Esophagus squamous epithelium (tissue), 5 donors: ENCODE measurements at regions not wholly inside any gene's neighbourhood (a gene's known extent, or its start where the extent isn't known, plus 50 kb on each side); places are given as distances from the start of the nearest gene placed in this dataset.

Experiments
- DNase-seq: peaks from one replicate; lab custom pipeline; 2025; lab: John Stamatoyannopoulos, UW
- H3K27ac ChIP-seq, 4 donors: fragments of 200-600 bp; sonication (generic); one replicate each; pipeline ENCODE4 v1.5.1; 2016 to 2019; ENCODE audit warnings: mild to moderate bottlenecking in 1 of 4
- H3K27me3 ChIP-seq, 4 donors: fragments of 200-600 bp; sonication (generic); 1 replicate in 3 of 4; 2 replicates in 1 of 4; pipeline versions ENCODE4 v1.5.1 to v1.6.0; 2017 to 2021; ENCODE audit warnings: antibody characterized with exemption in 1 of 4
- H3K36me3 ChIP-seq, 3 donors: fragments of 200-600 bp; sonication (generic); one replicate each; pipeline ENCODE4 v1.5.1; 2016 to 2019
- H3K4me1 ChIP-seq, 3 donors: fragments of 200-600 bp; sonication (generic); one replicate each; pipeline ENCODE4 v1.5.1; 2017 to 2019
- H3K4me3 ChIP-seq, 4 donors: fragments of 200-600 bp; sonication (generic); 1 replicate in 3 of 4; 2 replicates in 1 of 4; pipeline ENCODE4 v1.5.1; 2016 to 2019; ENCODE audit warnings: mild to moderate bottlenecking in 2 of 4, moderate library complexity in 1 of 4
- H3K9me3 ChIP-seq, 3 donors: fragments of 200-600 bp; sonication (generic); one replicate each; pipeline ENCODE4 v1.5.1; 2016 to 2019
- POLR2A ChIP-seq, 4 donors: fragments of 450-650 bp; IDR thresholded peaks; one replicate each; pipeline ENCODE4 v1.6.1; 2017; ENCODE audit warnings: antibody characterized with exemption in 4 of 4, mild to moderate bottlenecking in 4 of 4, moderate library complexity in 3 of 4
- WGBS, 2 donors: methylation state at CpG; one replicate each; pipeline ENCODE4 v1.1.5; 2018; 5-methylcytosine and 5-hydroxymethylcytosine counted together
- intact Hi-C: fragments of 100-400 bp; cut with DNase I; formaldehyde crosslinking; loops from one replicate; pipeline ENCODE4 v1.15.0; 2022
- TF ChIP-seq, protein P1 (sequence below), 6 experiments: fragments of 450-650 bp in 4 of 6; fragments of 200-600 bp in 2 of 6; sonication (generic) in 2 of 6; IDR thresholded peaks; one replicate each; pipeline ENCODE4 v1.5.1; 2016 to 2019; ENCODE audit warnings: antibody characterized with exemption in 6 of 6, mild to moderate bottlenecking in 4 of 6, moderate library complexity in 4 of 6
- donor health status: DM: yes; HTN: yes; CAD: no.

DNA sequence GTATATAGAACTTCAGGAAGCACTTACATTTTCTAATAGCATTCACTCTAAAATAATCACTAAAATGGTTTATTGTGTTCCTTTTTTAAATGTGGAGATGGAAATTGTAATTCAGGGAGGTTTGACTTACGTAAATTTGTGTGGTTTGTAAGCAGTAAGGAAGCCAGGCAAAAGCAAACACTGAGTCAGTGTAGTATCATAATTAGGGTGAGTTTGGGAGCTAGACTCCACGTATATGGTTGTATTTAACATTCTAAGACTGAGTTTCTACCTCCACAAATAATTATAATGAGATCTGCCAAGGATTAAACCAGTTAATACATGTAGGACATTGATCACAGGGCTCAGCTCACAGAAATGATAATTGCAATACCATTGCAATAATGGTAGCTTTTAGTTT lies 425.5 kb downstream of the CBLN4 start:
- Histone ChIP-seq H3K4me1 (no peaks in the 10 kb centered on the region), H3K9me3 (no peaks in the 10 kb centered on the region), H3K36me3 (no peaks in the 10 kb centered on the region), H3K4me3 (no peak overlapping the region), H3K27me3 (no peaks in the 10 kb centered on the region), H3K27ac (no peak overlapping the region)
- WGBS, 2 donors, result 33 to 52% methylated on average over 2 of the region's 2 CpGs
- intact Hi-C loops, result no loop called here
- DNase-seq, result no peak
- no peak for TF ChIP-seq POLR2A (IDR thresholded peaks at IDR 0.05)
- TF ChIP-seq, protein P1, sequence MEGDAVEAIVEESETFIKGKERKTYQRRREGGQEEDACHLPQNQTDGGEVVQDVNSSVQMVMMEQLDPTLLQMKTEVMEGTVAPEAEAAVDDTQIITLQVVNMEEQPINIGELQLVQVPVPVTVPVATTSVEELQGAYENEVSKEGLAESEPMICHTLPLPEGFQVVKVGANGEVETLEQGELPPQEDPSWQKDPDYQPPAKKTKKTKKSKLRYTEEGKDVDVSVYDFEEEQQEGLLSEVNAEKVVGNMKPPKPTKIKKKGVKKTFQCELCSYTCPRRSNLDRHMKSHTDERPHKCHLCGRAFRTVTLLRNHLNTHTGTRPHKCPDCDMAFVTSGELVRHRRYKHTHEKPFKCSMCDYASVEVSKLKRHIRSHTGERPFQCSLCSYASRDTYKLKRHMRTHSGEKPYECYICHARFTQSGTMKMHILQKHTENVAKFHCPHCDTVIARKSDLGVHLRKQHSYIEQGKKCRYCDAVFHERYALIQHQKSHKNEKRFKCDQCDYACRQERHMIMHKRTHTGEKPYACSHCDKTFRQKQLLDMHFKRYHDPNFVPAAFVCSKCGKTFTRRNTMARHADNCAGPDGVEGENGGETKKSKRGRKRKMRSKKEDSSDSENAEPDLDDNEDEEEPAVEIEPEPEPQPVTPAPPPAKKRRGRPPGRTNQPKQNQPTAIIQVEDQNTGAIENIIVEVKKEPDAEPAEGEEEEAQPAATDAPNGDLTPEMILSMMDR (IDR thresholded peaks at IDR 0.05), result no peak

DNA sequence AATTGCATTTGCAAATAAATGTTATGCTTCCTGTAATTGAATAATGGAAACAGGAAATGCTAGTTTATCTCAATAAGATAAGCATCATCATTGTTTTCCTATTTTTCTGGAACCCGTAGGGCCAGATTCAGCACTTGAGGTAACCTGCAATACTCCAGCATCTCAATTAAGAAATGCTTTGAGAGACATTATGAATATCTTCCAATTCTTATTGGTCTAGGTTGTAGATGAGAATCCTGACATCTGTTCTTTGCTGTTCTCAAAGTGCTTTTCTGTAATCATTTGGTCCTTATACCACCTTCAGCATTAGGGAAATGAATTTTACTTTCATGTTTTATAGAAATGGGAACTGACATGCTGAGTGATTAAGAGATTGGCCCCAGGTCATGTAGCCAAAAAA lies 428.3 kb downstream of the CBLN4 start:
- Histone ChIP-seq H3K36me3 (no peaks in the 10 kb centered on the region), H3K9me3 (no peaks in the 10 kb centered on the region), H3K4me3 (no peak overlapping the region), H3K27me3 (no peaks in the 10 kb centered on the region), H3K4me1 (no peaks in the 10 kb centered on the region), H3K27ac (no peak overlapping the region)
- 35 to 56% methylated on average over 1 of the region's 1 CpG for WGBS, 2 donors
- DNase-seq, result no peak
- intact Hi-C loops, result no loop called here
- no peak for TF ChIP-seq POLR2A (IDR thresholded peaks at IDR 0.05)
- TF ChIP-seq, protein P1 (IDR thresholded peaks at IDR 0.05), result no peak

DNA sequence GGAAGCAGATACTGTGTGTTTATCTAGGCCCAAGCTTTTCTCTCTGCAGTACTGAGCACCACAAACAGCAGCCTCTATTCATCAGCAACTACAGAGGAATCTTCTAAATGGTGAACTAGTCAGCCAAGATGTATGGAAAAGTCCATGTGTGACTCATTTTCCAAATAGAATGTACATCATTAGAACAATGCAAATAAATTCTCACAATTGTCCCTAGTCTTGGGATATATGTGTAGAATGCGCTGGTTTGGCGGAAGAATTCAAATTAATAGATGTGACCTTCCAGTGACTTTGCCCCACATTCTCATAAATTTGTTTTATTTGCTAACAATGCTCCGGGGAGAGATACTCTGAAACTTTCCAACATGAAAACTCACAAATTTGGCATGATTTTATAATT lies 436.2 kb downstream of the CBLN4 start:
- no peaks in the 10 kb centered on the region for H3K27me3 ChIP-seq
- no peaks in the 10 kb centered on the region for H3K9me3 ChIP-seq
- H3K36me3 ChIP-seq, result no peaks in the 10 kb centered on the region
- WGBS, 2 donors, result 69 to 74% methylated on average over 3 of the region's 3 CpGs
- intact Hi-C loops, result no loop called here
- no peak overlapping the region for H3K4me3 ChIP-seq
- no peaks in the 10 kb centered on the region for H3K4me1 ChIP-seq
- no peak for TF ChIP-seq POLR2A (IDR thresholded peaks at IDR 0.05)
- TF ChIP-seq, protein P1 (IDR thresholded peaks at IDR 0.05), result no peak
- DNase-seq, result no peak
- H3K27ac ChIP-seq, result no peak overlapping the region

DNA sequence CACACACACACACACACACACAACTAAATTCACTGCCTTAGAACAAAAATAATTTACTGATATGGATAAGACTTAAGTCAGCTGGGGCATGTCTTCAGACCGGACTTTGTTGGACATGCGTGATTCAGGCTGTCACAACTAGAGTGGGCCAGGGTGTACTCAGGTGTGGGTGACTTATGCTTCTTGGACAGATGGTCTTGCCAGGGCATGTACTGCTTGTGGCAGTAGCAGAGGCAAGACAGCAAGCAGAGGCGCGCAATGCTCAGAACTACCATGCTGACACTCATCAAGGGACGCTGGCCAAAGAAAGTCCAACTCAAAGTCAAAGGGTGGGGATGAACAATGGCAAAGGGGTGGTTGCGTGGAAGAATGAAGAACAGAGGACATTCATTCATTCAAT lies 437.5 kb downstream of the CBLN4 start:
- DNase-seq, result no peak
- intact Hi-C loops, result no loop called here
- Histone ChIP-seq H3K9me3 (no peaks in the 10 kb centered on the region), H3K27ac (no peak overlapping the region), H3K4me1 (no peaks in the 10 kb centered on the region), H3K36me3 (no peaks in the 10 kb centered on the region), H3K27me3 (no peaks in the 10 kb centered on the region), H3K4me3 (no peak overlapping the region)
- WGBS, 2 donors, result 54 to 66% methylated on average over 5 to 6 of the region's 6 CpGs
- TF ChIP-seq POLR2A (IDR thresholded peaks at IDR 0.05), result no peak
- TF ChIP-seq, protein P1 (IDR thresholded peaks at IDR 0.05), result no peak

DNA sequence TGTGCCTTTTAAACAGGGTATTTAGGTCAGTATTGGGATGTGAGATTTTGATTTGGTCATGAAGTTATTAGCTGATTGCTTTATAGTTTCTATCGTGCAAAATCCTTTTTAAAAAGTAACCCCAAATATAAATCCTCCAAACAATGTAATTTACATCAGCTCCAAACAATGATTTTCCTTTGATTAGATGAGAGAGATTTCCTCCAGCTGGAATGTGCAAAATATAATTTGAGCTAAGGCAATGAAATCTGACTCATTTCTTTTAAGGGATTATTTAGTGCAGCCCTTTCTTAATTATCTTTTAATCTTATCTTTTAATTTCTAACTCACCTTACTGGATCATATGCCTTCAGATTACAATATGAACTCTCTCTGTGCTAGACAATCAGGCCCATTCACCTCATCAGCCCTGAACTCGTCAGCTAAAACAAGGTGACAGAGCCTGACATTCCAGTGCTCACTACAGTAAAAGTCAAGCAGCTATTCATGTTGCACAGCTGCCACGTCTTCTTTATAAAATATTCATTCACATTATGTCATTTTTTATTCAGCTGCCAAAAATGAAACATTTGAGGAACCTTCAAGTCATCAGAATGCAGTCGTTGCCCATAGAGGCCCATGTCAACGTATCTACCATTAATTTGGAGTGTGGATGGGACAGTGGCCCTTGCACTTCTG lies 440.1 kb downstream of the CBLN4 start:
- no peak overlapping the region for H3K27ac ChIP-seq
- H3K4me3 ChIP-seq, result no peak overlapping the region
- 39 to 54% methylated on average over 5 of the region's 5 CpGs for WGBS, 2 donors
- no peaks in the 10 kb centered on the region for H3K4me1 ChIP-seq
- TF ChIP-seq, protein P1 (IDR thresholded peaks at IDR 0.05), result no peak
- TF ChIP-seq POLR2A (IDR thresholded peaks at IDR 0.05), result no peak
- intact Hi-C loops, result no loop called here
- H3K9me3 ChIP-seq, result no peaks in the 10 kb centered on the region
- no peak for DNase-seq
- H3K36me3 ChIP-seq, result no peaks in the 10 kb centered on the region
- H3K27me3 ChIP-seq, result no peaks in the 10 kb centered on the region
